ENCODE measurements at regions not wholly inside any gene's neighbourhood (a gene's known extent, or its start where the extent isn't known, plus 50 kb on each side); places are given as distances from the start of the nearest gene placed in this dataset.
"Not testable (repeated sequence)": the region's sequence is repeated elsewhere in the genome, so short reads cannot be mapped to it uniquely, and the experiment has no call there.

DNA sequence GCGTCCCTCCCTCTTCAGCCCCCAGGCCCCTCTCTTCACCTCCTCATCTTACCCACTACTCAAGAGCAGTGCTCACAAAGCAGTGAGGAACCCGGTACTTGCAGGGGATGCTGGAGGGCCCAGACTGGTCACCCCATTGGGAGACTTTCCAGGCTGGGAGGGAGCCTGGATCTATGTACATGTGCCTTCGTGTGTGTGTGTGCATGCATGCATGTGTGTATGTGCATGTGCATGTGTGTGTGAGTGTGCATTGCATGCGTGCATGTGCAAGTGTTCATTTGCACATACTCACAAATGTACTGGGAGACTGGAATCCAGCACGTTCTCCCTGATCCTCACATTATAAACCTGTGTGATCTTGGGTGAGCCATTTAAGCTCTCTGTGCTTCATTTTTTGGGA is 696.0 kb upstream of the EEF2KMT start:
- no peak overlapping the region for H3K27ac ChIP-seq
- DNase-seq (ENCODE audit: low read depth, low spot score): no peak

DNA sequence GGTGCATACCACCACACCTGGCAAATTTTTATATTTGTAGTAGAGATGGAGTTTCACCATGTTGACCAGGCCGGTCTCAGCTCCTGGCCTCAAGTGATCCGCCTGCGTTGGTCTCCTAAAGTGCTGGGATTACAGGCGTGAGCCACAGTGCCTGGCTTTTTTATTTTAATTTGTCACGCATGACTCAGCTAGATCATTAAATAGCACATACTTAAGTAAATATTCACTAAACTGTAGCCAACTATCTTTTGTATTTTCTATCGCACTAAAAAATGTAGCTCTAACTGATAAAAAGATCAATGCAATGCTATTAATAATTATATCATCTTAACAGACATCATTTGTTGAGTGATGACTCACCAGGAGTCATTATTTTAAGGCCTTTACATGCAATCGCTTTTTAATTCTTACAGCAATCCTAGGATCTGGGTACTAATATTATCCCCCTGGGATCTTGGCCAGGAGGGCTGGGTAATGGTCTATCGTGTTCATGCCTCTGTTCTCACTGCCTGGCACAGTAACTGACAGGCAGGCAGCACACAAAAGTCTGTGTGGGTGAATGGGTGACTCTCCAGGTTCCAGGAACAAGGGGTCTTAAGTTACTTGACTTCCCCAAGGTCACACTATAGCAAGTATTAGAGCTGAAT is 693.5 kb upstream of the EEF2KMT start:
- no peak for DNase-seq (ENCODE audit: low read depth, low spot score)
- H3K27ac ChIP-seq: no peak overlapping the region

DNA sequence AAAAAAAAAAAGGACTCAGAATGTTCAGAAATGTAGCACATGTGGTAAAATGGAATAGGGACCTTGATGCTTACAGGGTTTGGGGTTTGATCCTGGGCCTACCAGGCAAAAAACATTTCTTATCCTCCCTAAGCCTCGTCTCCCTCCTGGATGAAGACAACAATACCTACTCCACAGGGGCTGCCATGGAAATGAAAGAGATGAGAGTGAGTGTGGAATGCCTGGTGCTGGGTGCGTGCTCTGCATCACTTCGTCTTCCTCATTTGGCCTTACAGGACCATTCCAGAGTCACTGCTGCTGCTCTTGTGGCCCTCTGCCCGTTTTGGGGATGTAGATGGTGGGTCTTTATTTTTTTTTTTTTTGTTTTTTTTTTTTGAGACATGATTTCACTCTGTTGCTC is 692.9 kb upstream of the EEF2KMT start:
- H3K27ac ChIP-seq: no peak overlapping the region
- no peak for DNase-seq (ENCODE audit: low read depth, low spot score)

DNA sequence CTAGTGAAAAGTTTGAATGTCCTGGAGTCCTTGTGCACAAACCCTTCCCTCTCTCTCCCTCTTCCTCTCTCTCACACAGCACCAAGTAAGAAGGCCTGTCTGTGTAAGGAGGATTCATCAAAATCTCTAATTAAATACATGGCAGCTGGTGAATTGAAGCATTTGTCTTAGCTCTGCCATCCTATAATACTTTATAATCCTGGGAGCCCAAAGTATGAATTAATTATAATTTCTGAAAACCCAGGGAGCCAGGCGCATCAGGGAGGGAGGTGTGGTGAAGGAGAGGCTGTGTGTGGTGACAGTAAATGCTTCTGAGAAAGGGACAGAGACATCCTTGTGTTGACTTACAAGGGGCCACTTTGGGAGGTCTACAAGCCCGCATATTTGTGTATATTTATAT is 691.4 kb upstream of the EEF2KMT start:
- H3K27ac ChIP-seq: no peak overlapping the region
- no peak for DNase-seq (ENCODE audit: low read depth, low spot score)

DNA sequence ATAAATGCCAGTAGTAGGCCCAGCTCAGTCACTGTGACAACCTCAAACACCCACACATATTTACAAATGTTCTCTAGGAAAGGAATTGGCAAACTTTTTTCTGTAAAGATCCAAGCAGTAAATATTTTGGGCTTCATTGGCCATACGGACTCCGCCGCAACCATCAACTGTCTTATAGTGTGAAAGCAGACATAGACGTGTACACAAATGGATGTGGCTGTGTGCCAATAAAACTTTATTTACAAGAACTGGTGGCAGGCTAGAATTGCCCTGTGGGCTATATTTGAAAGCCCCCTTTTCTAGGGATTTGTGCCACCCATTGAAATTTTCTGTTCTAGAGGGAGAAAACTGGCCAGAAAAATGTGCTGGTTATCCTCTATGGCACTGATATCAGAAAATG is 683.8 kb upstream of the EEF2KMT start:
- DNase-seq (ENCODE audit: low read depth, low spot score): no peak
- no peak overlapping the region for H3K27ac ChIP-seq

DNA sequence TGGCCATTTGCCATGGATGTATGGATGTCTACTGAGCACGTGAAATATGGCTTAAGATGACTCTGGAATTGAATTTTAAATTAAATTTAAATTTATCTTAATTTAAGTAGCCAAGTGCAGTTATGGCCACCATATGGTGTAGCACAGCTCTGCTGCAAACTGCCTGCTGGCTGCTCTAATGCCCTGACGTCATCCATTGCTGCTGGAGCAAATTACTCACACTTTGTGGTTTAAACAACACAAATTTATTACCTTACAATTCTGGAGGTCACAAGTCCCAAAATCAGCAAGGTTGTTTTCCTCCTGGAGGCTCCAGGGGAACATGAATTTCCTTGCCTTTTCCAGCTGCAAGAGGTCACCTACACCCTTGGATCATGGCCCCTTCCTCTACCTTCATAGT is 679.3 kb upstream of the EEF2KMT start:
- H3K27ac ChIP-seq: no peak overlapping the region
- no peak for DNase-seq (ENCODE audit: low read depth, low spot score)

DNA sequence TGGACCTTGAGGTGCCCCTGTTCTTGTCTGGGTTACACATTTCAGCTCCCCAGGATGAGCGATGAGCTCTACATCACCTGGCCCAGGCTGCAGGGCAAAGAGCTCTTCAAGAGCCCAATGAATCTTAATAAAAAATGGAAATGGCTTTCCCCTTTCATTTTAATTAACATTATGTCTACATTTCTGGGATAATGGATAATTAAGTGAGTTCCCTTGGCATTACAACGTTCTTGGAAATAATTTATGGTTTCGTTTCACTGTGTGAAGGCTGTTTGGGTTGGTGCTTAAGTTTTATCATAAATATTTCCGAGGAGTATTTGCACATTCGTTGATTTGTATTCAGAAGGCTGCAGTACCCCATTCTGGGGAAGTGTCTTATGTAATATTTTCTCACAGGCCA is 678.3 kb upstream of the EEF2KMT start:
- no peak overlapping the region for H3K27ac ChIP-seq
- DNase-seq (ENCODE audit: low read depth, low spot score): no peak

DNA sequence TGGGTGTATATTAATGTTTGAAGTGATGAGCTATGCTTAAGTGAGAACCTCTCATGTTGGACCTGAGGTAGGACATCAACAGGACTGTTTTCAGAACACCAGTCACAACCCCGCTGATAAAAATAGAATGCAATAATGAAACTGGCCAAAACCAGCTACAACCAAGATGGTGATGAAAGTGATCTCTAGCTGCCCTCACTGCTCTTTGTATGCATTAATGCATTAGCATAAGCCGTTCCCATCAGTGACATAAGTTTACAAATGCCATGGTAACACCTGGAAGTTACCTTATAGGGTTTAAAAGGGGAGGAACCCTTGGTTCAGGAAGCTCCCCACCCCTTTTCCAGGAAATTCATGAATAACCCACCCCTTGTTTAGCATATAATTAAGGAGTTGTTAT is 672.5 kb upstream of the EEF2KMT start:
- DNase-seq (ENCODE audit: low read depth, low spot score): no peak
- H3K27ac ChIP-seq: no peak overlapping the region

DNA sequence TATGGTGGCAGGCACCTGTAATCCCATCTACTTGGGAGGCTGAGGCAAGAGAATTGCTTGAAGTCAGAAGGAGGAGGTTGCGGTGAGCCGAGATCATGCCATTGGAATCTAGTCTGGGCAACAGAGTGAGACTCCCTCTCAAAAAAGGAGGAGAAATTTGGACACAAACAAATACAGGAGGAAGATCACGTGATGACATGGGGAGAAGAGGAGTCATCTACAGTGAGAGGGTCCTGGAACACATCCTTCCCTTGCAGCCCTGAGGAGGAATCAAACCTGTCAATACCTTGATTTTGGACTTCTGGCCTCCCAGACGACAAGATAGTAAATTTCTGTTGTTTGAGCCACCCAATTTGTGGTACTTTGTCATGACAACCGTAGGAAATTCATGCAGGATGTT is 671.9 kb upstream of the EEF2KMT start:
- no peak for DNase-seq (ENCODE audit: low read depth, low spot score)
- no peak overlapping the region for H3K27ac ChIP-seq

DNA sequence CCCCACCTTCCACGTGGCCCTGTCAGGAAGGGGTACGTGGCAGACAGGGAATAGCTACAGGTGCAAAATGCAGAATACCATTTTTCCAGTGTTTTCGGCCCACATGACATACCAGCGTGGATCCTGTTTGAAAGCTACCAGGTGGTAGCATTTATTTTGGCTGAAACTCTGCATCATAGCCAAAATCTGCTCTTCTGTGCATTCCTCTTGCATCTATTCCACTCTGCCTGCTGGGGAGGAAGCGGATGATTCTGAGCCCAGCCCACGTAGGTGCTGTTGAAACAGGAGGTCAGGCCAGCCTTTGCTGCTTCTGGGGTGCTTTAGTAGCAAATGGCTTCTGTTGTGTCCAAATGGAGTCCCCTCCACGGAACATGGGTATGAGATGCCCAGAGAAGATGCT is 670.9 kb upstream of the EEF2KMT start:
- H3K27ac ChIP-seq: no peak overlapping the region
- DNase-seq (ENCODE audit: low read depth, low spot score): no peak

DNA sequence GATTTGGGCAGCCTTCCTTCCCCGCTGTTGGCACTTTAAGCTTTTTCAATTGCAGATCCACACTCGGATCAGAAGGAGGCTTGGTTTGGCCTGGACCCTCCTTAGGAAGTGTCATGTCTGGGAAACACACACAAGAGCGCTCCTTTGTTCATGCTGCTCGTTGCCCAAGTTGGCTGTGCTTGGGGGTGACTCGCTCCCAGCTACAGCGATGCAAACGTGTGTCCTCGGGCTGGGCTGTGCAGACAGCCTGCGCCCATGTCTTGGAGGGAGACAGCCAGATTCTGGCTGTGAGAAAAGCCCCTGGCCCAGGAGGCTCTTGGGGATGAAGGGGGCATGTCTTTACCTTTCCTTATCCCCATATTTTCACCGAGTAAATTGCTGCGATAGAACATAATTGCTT is 665.6 kb upstream of the EEF2KMT start:
- H3K27ac ChIP-seq: no peak overlapping the region
- no peak for DNase-seq (ENCODE audit: low read depth, low spot score)

DNA sequence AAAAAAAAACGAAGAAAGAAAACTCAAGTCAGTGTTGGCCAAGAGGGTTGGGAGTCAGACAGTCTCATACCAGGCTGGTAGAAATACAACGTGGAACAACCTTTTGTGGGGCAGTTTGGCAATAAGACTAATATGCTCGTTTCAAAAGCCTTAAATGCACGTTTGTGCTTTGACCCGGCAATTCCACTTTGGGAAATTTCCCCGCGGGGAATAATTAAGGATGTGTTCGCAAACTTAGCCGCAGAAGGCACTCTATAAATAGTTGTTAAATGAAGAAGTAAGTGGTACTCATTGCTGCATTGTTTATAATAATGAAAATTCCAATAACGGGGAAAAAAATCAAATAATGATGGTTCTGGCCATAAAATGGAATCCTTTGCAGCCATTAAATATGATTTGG is 664.8 kb upstream of the EEF2KMT start:
- H3K27ac ChIP-seq: no peak overlapping the region
- DNase-seq (ENCODE audit: low read depth, low spot score): no peak

DNA sequence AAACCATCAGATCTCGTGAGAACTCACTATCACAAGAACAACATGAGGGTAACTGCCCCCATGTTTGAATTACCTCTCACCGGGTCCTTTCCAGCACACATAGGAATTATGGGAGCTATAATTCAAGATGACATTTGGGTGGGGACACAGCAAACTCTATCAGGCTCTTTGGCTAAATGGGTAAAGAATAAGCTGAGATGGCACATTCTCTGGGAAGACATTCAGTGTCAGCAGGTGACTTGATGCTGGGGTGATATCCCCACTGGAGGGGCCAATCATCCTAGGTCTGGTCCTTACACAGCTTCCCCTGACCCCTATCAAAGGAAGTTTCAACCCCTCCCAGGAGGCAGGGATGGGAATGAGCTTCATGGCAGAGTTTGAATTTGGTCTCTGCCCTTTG is 664.0 kb upstream of the EEF2KMT start:
- H3K27ac ChIP-seq: no peak overlapping the region
- DNase-seq (ENCODE audit: low read depth, low spot score): no peak

DNA sequence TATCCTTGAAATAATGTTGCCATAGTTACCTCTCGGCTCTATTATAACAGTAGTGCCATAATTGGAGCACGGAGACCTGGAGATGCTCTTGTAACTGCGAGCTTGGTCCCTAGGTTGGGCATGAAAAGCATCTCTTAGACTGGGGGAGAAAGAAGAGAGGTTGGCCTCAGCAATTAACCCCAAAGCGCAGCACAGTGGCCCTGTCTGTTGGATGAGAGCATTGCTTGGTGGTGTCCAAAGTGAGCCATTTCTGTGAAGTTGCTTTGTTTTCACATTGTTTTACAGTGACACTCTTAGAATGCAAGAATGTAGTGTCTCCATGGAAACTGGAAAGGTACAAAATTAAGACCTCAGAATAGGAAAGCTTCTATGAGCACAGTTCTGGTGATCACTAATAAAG is 660.7 kb upstream of the EEF2KMT start:
- no peak overlapping the region for H3K27ac ChIP-seq
- no peak for DNase-seq (ENCODE audit: low read depth, low spot score)

DNA sequence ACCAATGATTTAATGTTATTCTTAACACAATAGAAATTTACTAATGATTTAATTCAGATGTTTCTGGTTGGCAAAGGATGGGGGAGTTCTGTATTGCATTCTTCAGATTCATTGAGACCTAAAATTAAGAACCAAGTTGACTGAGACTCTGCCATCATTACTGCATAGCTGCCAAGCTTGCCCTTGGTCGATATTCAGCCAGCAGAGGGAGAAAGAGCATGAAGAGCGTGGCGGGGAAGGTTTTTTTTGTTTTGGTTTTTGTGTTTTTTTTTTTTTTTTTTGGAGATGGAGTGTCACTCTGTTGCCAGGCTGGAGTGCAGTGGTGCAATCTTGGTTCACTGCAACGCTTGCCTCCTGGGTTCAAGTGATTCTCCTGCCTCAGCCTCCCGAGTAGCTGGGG is 659.4 kb upstream of the EEF2KMT start:
- no peak for DNase-seq (ENCODE audit: low read depth, low spot score)

DNA sequence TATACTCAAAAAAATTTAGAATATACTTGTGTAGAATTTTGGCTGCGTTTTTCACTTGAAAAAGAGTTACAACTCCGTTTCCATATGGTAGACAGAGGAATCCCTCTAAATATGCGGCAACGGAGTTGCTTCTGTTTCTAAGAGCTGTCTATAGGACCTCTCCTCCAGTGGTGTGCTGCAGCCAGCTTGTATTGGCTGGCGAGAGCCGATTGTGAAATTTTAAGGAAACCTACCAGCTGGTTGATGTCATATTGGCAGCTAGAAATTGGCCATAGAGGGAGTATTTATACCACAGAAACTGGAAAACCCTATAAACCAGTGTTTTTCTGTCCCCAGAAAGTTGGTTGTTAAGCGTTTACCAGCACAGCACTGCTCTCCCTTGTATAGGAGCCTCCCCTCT is 655.8 kb upstream of the EEF2KMT start:
- no peak for DNase-seq (ENCODE audit: low read depth, low spot score)
- no peak overlapping the region for H3K27ac ChIP-seq

More for the DNA sequence above, 659.4 kb upstream of the EEF2KMT start:
- no peak overlapping the region for H3K27ac ChIP-seq

DNA sequence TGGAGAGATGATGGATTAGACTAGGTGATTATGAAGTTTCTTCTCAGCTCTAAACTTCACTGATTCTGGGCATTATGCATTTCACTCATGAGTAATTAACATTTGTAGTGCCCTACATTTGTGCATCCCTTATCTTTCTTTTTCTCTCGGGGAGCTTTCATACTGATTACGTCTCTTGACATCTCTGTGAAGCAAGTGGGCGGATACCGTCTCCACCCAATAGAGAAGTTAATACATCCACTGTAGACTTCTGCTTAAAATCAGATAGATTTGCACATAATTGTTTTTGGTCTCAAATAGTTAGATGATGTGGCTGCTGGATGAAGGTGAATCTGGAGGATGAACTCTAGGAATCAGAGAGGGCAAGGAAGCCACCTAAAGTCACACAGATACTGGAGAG is 653.6 kb upstream of the EEF2KMT start:
- H3K27ac ChIP-seq: no peak overlapping the region
- DNase-seq (ENCODE audit: low read depth, low spot score): no peak

DNA sequence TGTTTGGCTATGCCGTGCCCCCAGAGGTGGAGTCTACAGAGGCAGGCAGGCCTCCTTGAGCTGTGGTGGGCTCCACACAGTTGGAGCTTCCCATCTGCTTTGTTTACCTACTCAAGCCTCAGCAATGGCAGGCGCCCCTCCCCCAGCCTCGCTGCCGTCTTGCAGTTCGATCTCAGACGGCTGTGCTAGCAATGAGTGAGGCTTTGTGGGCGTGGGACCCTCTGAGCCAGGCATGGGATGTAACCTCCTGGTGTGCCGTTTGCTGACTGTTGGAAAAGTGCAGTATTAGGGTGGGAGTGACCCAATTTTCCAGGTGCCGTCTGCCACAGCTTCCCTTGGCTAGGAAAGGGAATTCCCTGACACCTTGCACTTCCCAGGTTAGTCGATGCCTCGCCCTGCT is 652.8 kb upstream of the EEF2KMT start:
- DNase-seq (ENCODE audit: low read depth, low spot score): not testable (repeated sequence)

DNA sequence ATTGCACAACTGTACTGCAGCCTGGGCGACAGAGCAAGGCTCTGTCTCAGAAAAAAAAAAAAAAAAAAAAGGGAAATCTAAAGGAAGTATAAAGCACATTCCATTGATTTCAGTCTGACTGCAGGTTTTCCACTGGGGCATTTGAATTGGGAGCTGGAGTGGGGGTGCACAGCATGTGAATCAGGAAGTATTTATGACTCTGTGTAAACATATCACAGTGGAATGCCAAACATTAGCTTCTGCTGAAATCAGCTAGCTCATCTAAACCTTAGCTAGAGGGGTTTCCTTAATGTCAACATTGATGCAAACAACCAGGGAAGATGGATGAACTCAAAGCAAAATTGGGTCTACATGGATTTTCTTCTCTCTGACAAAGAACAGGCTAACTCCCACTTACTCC is 641.0 kb upstream of the EEF2KMT start:
- no peak overlapping the region for H3K27ac ChIP-seq
- no peak for DNase-seq (ENCODE audit: low read depth, low spot score)

More for the DNA sequence above, 652.8 kb upstream of the EEF2KMT start:
- not testable (repeated sequence) for H3K27ac ChIP-seq

DNA sequence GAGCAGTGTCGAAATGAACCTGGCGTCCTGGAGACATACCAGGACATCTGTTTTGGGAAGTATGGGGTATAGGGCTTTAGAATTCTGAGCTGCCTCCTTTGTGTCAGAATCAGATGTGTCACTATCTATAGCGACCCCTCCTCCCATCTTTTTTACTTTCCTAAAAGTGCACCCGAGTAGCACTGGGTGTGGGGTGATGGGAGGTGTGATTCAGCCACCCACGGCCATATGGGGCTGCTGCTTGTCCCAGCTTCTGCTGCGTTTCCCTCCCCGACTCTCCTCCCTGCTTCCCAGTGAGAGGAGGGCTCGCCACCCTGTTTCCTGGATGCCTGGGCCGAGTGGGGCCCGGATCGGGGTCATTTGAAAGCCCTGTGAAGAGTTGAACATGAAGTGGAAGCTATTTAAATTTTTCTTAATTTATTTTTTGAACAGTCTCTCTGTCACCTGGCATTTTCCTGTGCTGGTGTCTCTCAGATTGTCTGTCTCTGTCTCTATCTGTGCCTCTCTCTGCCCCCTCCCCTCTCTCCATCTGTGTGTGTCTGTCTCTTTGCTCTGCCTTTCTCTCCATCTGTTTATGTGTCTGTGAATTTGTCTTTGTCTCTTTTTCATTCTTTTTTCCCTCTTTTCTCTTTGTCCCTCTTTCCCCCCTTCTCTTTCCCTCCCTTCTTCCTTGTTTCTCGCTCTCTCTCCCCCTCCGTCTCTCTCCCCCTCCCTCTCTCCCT is 638.8 kb upstream of the EEF2KMT start:
- no peak overlapping the region for H3K27ac ChIP-seq
- DNase-seq (ENCODE audit: low read depth, low spot score): no peak

DNA sequence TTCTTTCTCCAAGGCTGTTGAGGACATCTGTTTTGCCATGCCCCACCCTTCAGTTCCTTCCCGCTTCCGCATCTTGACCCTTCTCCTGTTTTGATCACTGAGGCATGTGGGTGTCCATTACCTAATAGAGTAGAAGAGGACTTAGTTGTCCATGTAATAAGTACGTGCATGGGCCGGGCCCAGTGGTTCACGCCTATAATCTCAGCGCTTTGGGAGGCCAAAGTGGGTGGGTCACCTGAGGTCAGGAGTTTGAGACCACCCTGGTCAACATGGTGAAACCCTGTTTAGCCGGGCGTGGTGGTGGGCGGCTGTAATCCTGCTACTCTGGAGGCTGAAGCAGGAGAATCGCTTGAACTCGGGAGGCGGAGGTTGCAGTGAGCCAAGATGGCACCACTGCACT is 637.8 kb upstream of the EEF2KMT start:
- no peak overlapping the region for H3K27ac ChIP-seq
- no peak for DNase-seq (ENCODE audit: low read depth, low spot score)

DNA sequence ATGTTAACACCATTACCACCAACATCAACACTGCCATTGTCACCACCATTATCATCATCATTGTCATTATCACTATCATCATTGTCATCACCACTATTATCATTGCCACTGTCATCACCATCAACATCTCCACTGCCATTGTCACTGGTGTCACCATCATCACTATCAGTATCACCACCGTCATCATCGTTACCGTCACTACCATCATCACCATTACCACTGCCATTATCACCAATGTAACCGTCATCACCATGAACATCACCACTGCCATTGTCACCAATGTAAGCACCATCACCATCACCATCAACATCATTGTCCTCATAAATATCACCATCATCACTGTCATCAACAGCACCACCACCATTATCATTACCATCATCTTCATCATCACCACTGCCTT is 633.2 kb upstream of the EEF2KMT start:
- DNase-seq (ENCODE audit: low read depth, low spot score): no peak
- no peak overlapping the region for H3K27ac ChIP-seq
